ENCODE measurements at regions not wholly inside any gene's neighbourhood (a gene's known extent, or its start where the extent isn't known, plus 50 kb on each side); places are given as distances from the start of the nearest gene placed in this dataset.
"Not testable (repeated sequence)": the region's sequence is repeated elsewhere in the genome, so short reads cannot be mapped to it uniquely, and the experiment has no call there.

GRCh38 chr21:27525780-27526179 lies 558.9 kb upstream of the ADAMTS5 start:
- DNase-seq = no peak

GRCh38 chr21:27519361-27519760 lies 552.5 kb upstream of the ADAMTS5 start:
- no peak for DNase-seq

GRCh38 chr21:27517177-27517576 lies 550.3 kb upstream of the ADAMTS5 start:
- not testable (repeated sequence) for DNase-seq

GRCh38 chr21:27515676-27516075 lies 548.8 kb upstream of the ADAMTS5 start:
- DNase-seq = no peak

- no peak for DNase-seq
Observed at GRCh38 chr21:27513825-27514224, 546.9 kb upstream of the ADAMTS5 start.

GRCh38 chr21:27513016-27513415 lies 546.1 kb upstream of the ADAMTS5 start:
- no peak for DNase-seq

- DNase-seq = no peak
Observed at GRCh38 chr21:27511233-27511632, 544.3 kb upstream of the ADAMTS5 start.

GRCh38 chr21:27507695-27508094 lies 540.8 kb upstream of the ADAMTS5 start:
- DNase-seq = no peak

GRCh38 chr21:27505516-27505915 lies 538.6 kb upstream of the ADAMTS5 start:
- DNase-seq = no peak

- DNase-seq = no peak
Observed at GRCh38 chr21:27502801-27503200, 535.9 kb upstream of the ADAMTS5 start.

- DNase-seq = no peak
Observed at GRCh38 chr21:27498025-27498424, 531.1 kb upstream of the ADAMTS5 start.

GRCh38 chr21:27495836-27496235 lies 528.9 kb upstream of the ADAMTS5 start:
- DNase-seq = no peak

GRCh38 chr21:27493542-27493941 lies 526.7 kb upstream of the ADAMTS5 start:
- no peak for DNase-seq

GRCh38 chr21:27487676-27488075 lies 520.8 kb upstream of the ADAMTS5 start:
- no peak for DNase-seq

- DNase-seq = no peak
Observed at GRCh38 chr21:27480841-27481261, 514.0 kb upstream of the ADAMTS5 start.

- DNase-seq = no peak
Observed at GRCh38 chr21:27477296-27477695, 510.4 kb upstream of the ADAMTS5 start.

GRCh38 chr21:27476696-27477095 lies 509.8 kb upstream of the ADAMTS5 start:
- DNase-seq = no peak

GRCh38 chr21:27475363-27475955 lies 508.6 kb upstream of the ADAMTS5 start:
- DNase-seq = no peak

- no peak for DNase-seq
Observed at GRCh38 chr21:27467366-27467765, 500.5 kb upstream of the ADAMTS5 start.

GRCh38 chr21:27466140-27466539 lies 499.3 kb upstream of the ADAMTS5 start:
- no peak for DNase-seq

- no peak for DNase-seq
Observed at GRCh38 chr21:27464648-27465047, 497.8 kb upstream of the ADAMTS5 start.

- no peak for DNase-seq
Observed at GRCh38 chr21:27462726-27463125, 495.8 kb upstream of the ADAMTS5 start.

GRCh38 chr21:27454234-27454633 lies 487.3 kb upstream of the ADAMTS5 start:
- DNase-seq = no peak

GRCh38 chr21:27451116-27451515 lies 484.2 kb upstream of the ADAMTS5 start:
- no peak for DNase-seq

- DNase-seq = no peak
Observed at GRCh38 chr21:27450216-27450615, 483.3 kb upstream of the ADAMTS5 start.

GRCh38 chr21:27448960-27449359 lies 482.1 kb upstream of the ADAMTS5 start:
- DNase-seq = no peak

Measured in activated CD8-positive, alpha-beta memory T cell treated with anti-CD3 and anti-CD28 coated beads, Interleukin-2, amount 50 U/mL, for 4 hours (primary cell).